Nephron progenitor cell (in vitro differentiated cells): ENCODE measurements at regions not wholly inside any gene's neighbourhood (a gene's known extent, or its start where the extent isn't known, plus 50 kb on each side); places are given as distances from the start of the nearest gene placed in this dataset.
A peak's percentile ranks its signal among the peaks of the same experiment; 100 is the strongest.

ENCODE experiments used
- DNase-seq: peaks from one replicate; pipeline ENCODE4 v3.0.0; 2021
- H3K27ac Mint-ChIP-seq: 2 replicates; pipeline ENCODE4 v1.8.0; 2021; ENCODE audit warnings: mild to moderate bottlenecking, moderate library complexity, mixed read lengths
- H3K27me3 Mint-ChIP-seq: 2 replicates; pipeline ENCODE4 v1.8.0; 2021; ENCODE audit warnings: mild to moderate bottlenecking, low read depth, mixed read lengths; ENCODE audit not compliant: poor library complexity
- H3K36me3 Mint-ChIP-seq: 2 replicates; pipeline ENCODE4 v1.8.0; 2021; ENCODE audit warnings: low read depth, mixed read lengths
- H3K4me1 Mint-ChIP-seq: 2 replicates; pipeline ENCODE4 v1.8.0; 2021; ENCODE audit warnings: mixed read lengths
- H3K4me3 Mint-ChIP-seq: 2 replicates; pipeline ENCODE4 v1.8.0; 2021; ENCODE audit warnings: mild to moderate bottlenecking, moderate library complexity, mixed read lengths
- H3K9me3 Mint-ChIP-seq: 2 replicates; pipeline ENCODE4 v1.8.0; 2021; ENCODE audit warnings: mild to moderate bottlenecking, moderate library complexity, mixed read lengths
- TF ChIP-seq, protein P1 (sequence below): fragments of 200-600 bp; sonication (generic); IDR thresholded peaks from 2 replicates; pipeline ENCODE4 v1.5.0; 2021; ENCODE audit warnings: antibody characterized with exemption

DNA sequence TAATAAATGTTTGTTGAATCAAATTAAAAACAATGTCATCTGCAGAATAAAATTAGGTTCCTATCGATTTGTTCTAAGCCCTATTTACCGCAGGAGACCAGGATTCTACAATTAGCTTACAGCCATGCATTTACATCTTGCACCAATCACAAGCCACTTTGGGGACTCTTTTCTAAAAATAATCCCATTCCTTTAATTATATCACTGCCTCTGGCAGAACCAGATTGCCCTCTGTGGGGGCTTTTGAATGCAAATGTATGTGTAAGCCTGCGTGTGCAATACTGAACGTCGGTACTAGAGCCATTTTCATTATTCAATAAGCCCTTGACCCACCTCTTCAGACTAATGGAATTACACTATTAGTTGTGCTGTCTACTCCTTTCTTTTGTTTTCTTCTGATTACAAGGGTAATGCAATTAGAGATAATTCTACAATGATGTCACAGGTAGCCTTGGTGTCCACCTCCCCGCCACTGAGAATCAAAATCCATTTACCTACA, 391.3 kb upstream of the XYLT1 start:
- peaks cover 6% of the 10 kb centered on the region for H3K4me1 Mint-ChIP-seq
- DNase-seq: no peak
- peaks cover 2% of the 10 kb centered on the region for H3K9me3 Mint-ChIP-seq
- TF ChIP-seq, protein P1, sequence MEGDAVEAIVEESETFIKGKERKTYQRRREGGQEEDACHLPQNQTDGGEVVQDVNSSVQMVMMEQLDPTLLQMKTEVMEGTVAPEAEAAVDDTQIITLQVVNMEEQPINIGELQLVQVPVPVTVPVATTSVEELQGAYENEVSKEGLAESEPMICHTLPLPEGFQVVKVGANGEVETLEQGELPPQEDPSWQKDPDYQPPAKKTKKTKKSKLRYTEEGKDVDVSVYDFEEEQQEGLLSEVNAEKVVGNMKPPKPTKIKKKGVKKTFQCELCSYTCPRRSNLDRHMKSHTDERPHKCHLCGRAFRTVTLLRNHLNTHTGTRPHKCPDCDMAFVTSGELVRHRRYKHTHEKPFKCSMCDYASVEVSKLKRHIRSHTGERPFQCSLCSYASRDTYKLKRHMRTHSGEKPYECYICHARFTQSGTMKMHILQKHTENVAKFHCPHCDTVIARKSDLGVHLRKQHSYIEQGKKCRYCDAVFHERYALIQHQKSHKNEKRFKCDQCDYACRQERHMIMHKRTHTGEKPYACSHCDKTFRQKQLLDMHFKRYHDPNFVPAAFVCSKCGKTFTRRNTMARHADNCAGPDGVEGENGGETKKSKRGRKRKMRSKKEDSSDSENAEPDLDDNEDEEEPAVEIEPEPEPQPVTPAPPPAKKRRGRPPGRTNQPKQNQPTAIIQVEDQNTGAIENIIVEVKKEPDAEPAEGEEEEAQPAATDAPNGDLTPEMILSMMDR: no peak
- H3K27me3 Mint-ChIP-seq: peaks cover 4% of the 10 kb centered on the region
- H3K4me3 Mint-ChIP-seq: no peak overlapping the region
- no peaks in the 10 kb centered on the region for H3K36me3 Mint-ChIP-seq
- no peak overlapping the region for H3K27ac Mint-ChIP-seq

DNA sequence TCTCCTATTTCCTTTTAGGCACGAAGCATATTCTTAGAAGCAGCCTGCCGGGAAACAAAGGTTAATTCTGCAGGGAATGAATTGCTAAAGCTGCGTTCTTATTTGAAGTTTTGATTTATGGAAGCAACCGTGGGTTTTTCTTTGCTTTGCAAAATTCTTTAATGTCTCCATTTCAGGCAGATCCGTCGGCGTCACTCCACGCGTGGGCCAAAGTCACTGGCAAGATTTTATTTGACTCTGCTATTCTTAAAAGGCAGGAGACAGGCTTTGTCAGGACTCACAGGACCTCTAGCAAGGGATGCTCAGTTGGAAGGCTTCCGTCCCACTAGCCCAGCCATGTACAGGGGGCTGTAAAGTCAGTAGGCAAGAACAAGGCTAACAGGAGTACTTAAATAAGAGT, 387.3 kb upstream of the XYLT1 start:
- no peak for DNase-seq
- no peaks in the 10 kb centered on the region for H3K4me1 Mint-ChIP-seq
- H3K27ac Mint-ChIP-seq: peak overlapping the region; percentile 33
- H3K36me3 Mint-ChIP-seq: no peaks in the 10 kb centered on the region
- H3K9me3 Mint-ChIP-seq: peaks cover 5% of the 10 kb centered on the region
- H3K4me3 Mint-ChIP-seq: no peak overlapping the region
- TF ChIP-seq, protein P1: no peak
- peaks cover 4% of the 10 kb centered on the region for H3K27me3 Mint-ChIP-seq

DNA sequence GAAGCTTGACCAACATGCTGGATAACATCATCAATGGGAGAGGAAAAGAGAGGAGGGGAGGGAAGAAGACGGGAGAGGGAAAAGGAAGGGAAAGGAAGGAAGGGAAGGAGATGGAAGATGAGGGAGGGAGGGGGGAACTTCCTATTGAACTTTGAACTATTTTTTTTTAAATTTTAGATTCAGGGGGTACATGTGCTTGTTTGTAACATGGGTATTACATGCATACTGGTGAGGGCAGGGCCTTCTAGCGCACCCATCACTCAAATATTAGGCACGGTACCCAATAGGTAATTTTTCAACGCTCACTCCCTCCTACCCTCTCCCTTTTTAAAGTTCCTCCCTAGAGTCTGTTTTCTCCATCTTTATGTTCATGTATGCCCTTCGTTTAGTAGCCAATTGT, 383.2 kb upstream of the XYLT1 start:
- Mint-ChIP-seq H3K27me3 (peaks cover 2% of the 10 kb centered on the region), H3K27ac (no peak overlapping the region), H3K9me3 (peaks cover 5% of the 10 kb centered on the region), H3K36me3 (no peaks in the 10 kb centered on the region), H3K4me3 (no peak overlapping the region), H3K4me1 (peaks cover 20% of the 10 kb centered on the region)
- DNase-seq: no peak
- TF ChIP-seq, protein P1: no peak

DNA sequence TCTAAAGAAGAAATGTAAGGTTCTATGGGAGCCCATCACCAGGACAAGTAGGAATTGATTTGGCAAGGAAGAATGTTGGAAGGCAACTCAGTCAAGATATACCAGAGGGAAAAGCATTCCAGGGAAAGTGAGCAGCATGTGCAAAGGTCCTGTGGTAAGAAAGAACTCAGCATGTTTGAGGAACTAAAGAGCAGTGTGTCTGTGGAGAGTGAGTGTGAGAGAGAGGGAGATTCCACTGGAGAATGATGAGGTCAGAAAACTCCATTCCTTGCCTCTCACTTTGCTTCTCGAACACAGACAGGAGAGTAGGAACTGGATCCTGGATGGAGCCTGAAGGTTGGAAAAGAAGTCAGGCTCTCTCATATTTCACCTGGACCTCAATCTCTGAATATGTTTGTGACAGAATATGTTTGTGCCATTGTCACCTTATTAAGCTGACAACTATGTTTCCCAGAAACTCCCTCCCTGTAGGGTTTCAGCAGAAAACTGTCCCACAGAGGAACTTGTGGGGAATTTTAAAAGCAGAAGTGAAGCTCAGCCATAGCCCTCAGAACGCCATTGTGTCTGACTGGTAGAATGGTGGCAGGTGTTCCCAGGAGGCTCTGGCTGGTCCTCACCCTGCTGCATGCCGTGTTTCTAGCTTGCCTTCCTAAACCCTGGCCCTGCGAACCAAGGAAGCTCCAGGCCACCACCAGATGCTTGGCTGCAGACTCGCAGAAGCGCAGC, 382.4 kb upstream of the XYLT1 start:
- Mint-ChIP-seq H3K27me3 (peaks cover 2% of the 10 kb centered on the region), H3K4me3 (no peak overlapping the region), H3K27ac (no peak overlapping the region), H3K4me1 (peaks cover 20% of the 10 kb centered on the region), H3K36me3 (no peaks in the 10 kb centered on the region), H3K9me3 (peaks cover 5% of the 10 kb centered on the region)
- TF ChIP-seq, protein P1: no peak
- DNase-seq: no peak

DNA sequence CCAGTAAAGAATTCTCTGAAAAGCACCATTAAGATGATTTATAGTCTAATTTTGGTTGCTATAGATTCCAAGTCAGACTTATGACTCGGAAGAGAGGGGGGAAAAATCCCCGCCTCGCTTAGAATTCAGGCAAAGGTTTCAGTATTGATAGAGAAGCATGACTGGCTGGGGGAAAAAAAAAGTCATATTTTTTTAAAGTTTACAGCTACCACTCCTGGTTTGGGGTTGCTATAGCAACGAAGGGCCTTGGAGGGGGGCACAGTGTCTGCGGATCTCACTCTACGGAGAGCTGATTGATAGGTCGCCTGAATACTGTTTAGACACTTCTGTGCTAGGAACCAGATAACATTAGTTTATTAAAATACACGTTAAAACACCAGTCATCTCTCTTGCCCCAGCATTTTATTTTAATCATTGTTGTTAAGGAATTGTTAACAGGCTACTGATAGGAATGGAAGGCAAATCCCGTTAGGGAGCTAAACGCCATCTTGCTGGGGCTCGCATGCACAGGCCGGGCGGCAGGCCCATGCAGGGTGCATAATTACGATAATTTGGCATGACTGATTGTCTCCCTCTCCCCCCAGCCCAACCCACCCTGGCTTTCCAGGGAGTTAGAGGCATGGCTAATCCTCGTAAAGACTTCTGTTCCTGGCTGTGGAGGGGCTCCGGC, 380.0 kb upstream of the XYLT1 start:
- peak overlapping the region; percentile 33 for H3K27ac Mint-ChIP-seq
- peaks cover 20% of the 10 kb centered on the region for H3K4me1 Mint-ChIP-seq
- no peaks in the 10 kb centered on the region for H3K36me3 Mint-ChIP-seq
- H3K27me3 Mint-ChIP-seq: peaks cover 2% of the 10 kb centered on the region
- DNase-seq: peak; percentile 29
- H3K9me3 Mint-ChIP-seq: no peaks in the 10 kb centered on the region
- H3K4me3 Mint-ChIP-seq: peak overlapping the region; percentile 9
- TF ChIP-seq, protein P1: no peak
